Mesenchymal stem cell (in vitro differentiated cells and primary cell): ENCODE measurements at regions not wholly inside any gene's neighbourhood (a gene's known extent, or its start where the extent isn't known, plus 50 kb on each side); places are given as distances from the start of the nearest gene placed in this dataset.

Source experiments
- DNase-seq: peaks from one replicate; pipeline ENCODE4 v3.0.0-alpha.2; 2013
- H2AFZ ChIP-seq: one replicate; pipeline ENCODE4 v1.6.1; 2013; ENCODE audit warnings: low read depth, mild to moderate bottlenecking, control low read depth, inconsistent platforms, low read length, moderate library complexity
- H2AK5ac ChIP-seq: 2 replicates; pipeline ENCODE4 v1.6.1; 2013; ENCODE audit warnings: low read length, moderate library complexity, mild to moderate bottlenecking, inconsistent platforms; ENCODE audit not compliant: severe bottlenecking
- H2BK120ac ChIP-seq: one replicate; pipeline ENCODE4 v1.6.1; 2013; ENCODE audit warnings: low read depth, mild to moderate bottlenecking, inconsistent platforms, low read length, moderate library complexity
- H2BK12ac ChIP-seq, 2 experiments: one replicate each; pipeline ENCODE4 v1.6.1; 2013; ENCODE audit warnings: inconsistent platforms in 2 of 2, low read length in 2 of 2, mild to moderate bottlenecking in 2 of 2, moderate library complexity in 2 of 2, control low read depth in 1 of 2
- H2BK15ac ChIP-seq: one replicate; pipeline ENCODE4 v1.6.1; 2013; ENCODE audit warnings: mild to moderate bottlenecking, low read depth, inconsistent platforms; ENCODE audit not compliant: poor library complexity, severe bottlenecking
- H2BK5ac ChIP-seq: 2 replicates; pipeline ENCODE4 v1.6.1; 2013; ENCODE audit warnings: low read depth, mild to moderate bottlenecking, low read length, control low read depth, inconsistent platforms; ENCODE audit not compliant: poor library complexity, severe bottlenecking
- H3K14ac ChIP-seq, 2 experiments: one replicate each; pipeline ENCODE4 v1.6.1; 2013; ENCODE audit warnings: inconsistent platforms in 2 of 2, low read length in 2 of 2, control low read depth in 1 of 2, mild to moderate bottlenecking in 1 of 2, moderate library complexity in 1 of 2
- H3K18ac ChIP-seq, 2 experiments: one replicate each; pipeline ENCODE4 v1.6.1; 2013; ENCODE audit warnings: inconsistent platforms in 2 of 2, low read length in 2 of 2, control low read depth in 1 of 2, low read depth in 1 of 2, mild to moderate bottlenecking in 1 of 2
- H3K23ac ChIP-seq, 2 experiments: one replicate each; pipeline ENCODE4 v1.6.1; 2013; ENCODE audit warnings: inconsistent platforms in 2 of 2, low read length in 2 of 2, mild to moderate bottlenecking in 2 of 2, moderate library complexity in 2 of 2, control low read depth in 1 of 2
- H3K27ac ChIP-seq: 2 replicates; pipeline ENCODE4 v1.5.1; 2013; ENCODE audit warnings: mild to moderate bottlenecking, moderate library complexity, low read length, control low read depth, inconsistent platforms; ENCODE audit not compliant: poor library complexity, severe bottlenecking
- H3K27me3 ChIP-seq, 2 experiments: 2 replicates each; pipeline versions ENCODE4 v1.6.1 to v1.7.0; 2013; ENCODE audit warnings: low read length in 2 of 2, mild to moderate bottlenecking in 2 of 2, moderate library complexity in 2 of 2, control low read depth in 1 of 2, inconsistent platforms in 1 of 2; ENCODE audit not compliant: control insufficient read depth in 1 of 2, insufficient read depth in 1 of 2
- H3K36me3 ChIP-seq, 2 experiments: 2 replicates each; pipeline versions ENCODE4 v1.6.1 to v1.7.0; 2013; ENCODE audit warnings: low read length in 2 of 2, control low read depth in 1 of 2, inconsistent platforms in 1 of 2, low read depth in 1 of 2, mild to moderate bottlenecking in 1 of 2; ENCODE audit not compliant: insufficient read depth in 2 of 2, control insufficient read depth in 1 of 2
- H3K4ac ChIP-seq, 2 experiments: one replicate each; pipeline ENCODE4 v1.6.1; 2013; ENCODE audit warnings: inconsistent platforms in 2 of 2, low read length in 2 of 2, mild to moderate bottlenecking in 2 of 2, moderate library complexity in 2 of 2, control low read depth in 1 of 2, low read depth in 1 of 2
- H3K4me1 ChIP-seq: 2 replicates; pipeline ENCODE4 v1.6.1; 2013; ENCODE audit warnings: low read depth, low read length, control low read depth; ENCODE audit not compliant: control insufficient read depth, insufficient read depth
- H3K4me2 ChIP-seq: 2 replicates; pipeline ENCODE4 v1.6.1; 2013; ENCODE audit warnings: low read length, mild to moderate bottlenecking, inconsistent platforms; ENCODE audit not compliant: poor library complexity, severe bottlenecking
- H3K4me3 ChIP-seq, 2 experiments: 2 replicates each; pipeline versions ENCODE4 v1.5.1 to v1.7.0; 2013; ENCODE audit warnings: low read length in 2 of 2, mild to moderate bottlenecking in 2 of 2, control low read depth in 1 of 2, low read depth in 1 of 2; ENCODE audit not compliant: insufficient read depth in 1 of 2
- H3K79me1 ChIP-seq: replicated peaks from 2 replicates; pipeline ENCODE4 v1.6.1; 2013; ENCODE audit warnings: mild to moderate bottlenecking, control low read depth, low read length, inconsistent platforms; ENCODE audit not compliant: poor library complexity, severe bottlenecking
- H3K9ac ChIP-seq: 2 replicates; pipeline ENCODE4 v1.7.0; 2013; ENCODE audit warnings: mild to moderate bottlenecking, low read length, moderate library complexity
- H3K9me3 ChIP-seq: 2 replicates; pipeline ENCODE4 v1.7.0; 2013; ENCODE audit warnings: mild to moderate bottlenecking, low read length; ENCODE audit not compliant: control insufficient read depth
- H4K8ac ChIP-seq: one replicate; pipeline ENCODE4 v1.6.1; 2013; ENCODE audit warnings: inconsistent platforms, mild to moderate bottlenecking, low read length, moderate library complexity
- H4K91ac ChIP-seq: one replicate; pipeline ENCODE4 v1.6.1; 2013; ENCODE audit warnings: mild to moderate bottlenecking, low read length, inconsistent platforms
- WGBS: methylation state at CpG from one replicate; pipeline ENCODE4 v1.1.7; 2013; ENCODE audit warnings: mixed read lengths; 5-methylcytosine and 5-hydroxymethylcytosine counted together

DNA sequence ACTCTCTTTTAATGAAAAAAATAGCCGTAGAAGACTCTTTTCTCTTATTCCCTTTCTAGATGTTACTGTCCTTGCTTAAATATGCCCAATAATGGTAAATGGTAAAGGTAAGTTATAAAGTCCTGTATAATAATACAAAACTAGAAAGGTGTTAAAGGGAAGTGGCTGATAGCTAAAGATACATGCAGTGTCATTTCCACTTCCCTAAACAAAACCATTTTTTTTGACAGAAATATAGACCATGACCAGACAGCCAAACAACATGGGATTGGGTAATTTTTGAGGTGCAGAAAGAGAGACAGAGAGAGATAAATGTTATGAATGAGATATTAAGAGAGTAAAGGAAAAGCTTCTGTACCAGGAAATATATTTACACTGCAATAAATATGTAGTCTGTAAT, 731.7 kb upstream of the REG3G start:
- no peak overlapping the region for H2BK5ac ChIP-seq
- no peak overlapping the region for H2BK12ac ChIP-seq
- no peak overlapping the region for H2BK120ac ChIP-seq
- no peak overlapping the region for H3K9ac ChIP-seq
- no peak overlapping the region for H3K14ac ChIP-seq
- no peak overlapping the region for H4K8ac ChIP-seq
- DNase-seq = no peak
- no peaks in the 10 kb centered on the region for H3K79me1 ChIP-seq
- H2AFZ ChIP-seq = no peak overlapping the region
- no peak overlapping the region for H3K4me2 ChIP-seq
- H2BK15ac ChIP-seq = no peak overlapping the region
- H3K27ac ChIP-seq = no peak overlapping the region
- H3K4me3 ChIP-seq = no peak overlapping the region
- WGBS = no CpG with 5 or more reads among the region's 1 CpG
- H3K27me3 ChIP-seq = no peaks in the 10 kb centered on the region
- no peaks in the 10 kb centered on the region for H3K36me3 ChIP-seq
- no peak overlapping the region for H3K18ac ChIP-seq
- no peaks in the 10 kb centered on the region for H3K9me3 ChIP-seq
- H4K91ac ChIP-seq = no peak overlapping the region
- H3K4me1 ChIP-seq = no peaks in the 10 kb centered on the region
- H2AK5ac ChIP-seq = no peak overlapping the region
- no peak overlapping the region for H3K23ac ChIP-seq
- no peak overlapping the region for H3K4ac ChIP-seq

DNA sequence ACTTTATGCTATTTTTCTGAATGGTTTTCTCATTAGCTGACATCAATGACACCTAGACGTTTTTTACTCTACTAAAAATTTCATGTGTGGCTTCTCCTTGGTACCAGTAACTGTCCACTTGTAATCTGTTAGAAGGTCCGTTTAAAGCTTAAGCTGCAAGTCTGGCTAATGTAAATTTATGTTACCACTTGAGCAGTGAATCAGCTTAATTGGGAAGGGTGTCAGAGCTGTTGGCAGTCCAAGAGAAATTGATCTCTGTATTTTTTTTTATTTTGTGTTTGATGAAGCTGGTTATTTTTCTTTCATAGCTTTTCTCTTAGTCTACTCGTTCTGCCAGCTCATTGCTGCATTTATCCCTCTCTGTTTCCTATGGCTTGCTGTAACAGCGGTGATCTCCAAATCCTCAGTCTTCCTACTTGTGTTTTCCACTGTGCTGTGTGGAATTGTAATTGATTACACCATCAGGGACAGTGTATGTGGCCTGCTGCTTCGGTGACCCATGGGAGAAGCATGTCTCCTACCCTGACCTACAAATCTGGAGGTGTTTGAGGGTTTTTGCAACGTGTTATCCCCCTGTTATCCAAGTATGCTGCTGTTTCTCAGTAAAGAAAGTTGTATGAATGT, 724.2 kb upstream of the REG3G start:
- Histone ChIP-seq H3K23ac (no peak overlapping the region), H3K4me2 (no peak overlapping the region), H3K4me3 (no peak overlapping the region), H3K9ac (no peak overlapping the region), H3K14ac (no peak overlapping the region), H3K9me3 (no peaks in the 10 kb centered on the region), H3K79me1 (no peaks in the 10 kb centered on the region), H3K27me3 (no peaks in the 10 kb centered on the region), H4K91ac (no peak overlapping the region), H2BK120ac (no peak overlapping the region), H3K4me1 (no peaks in the 10 kb centered on the region), H4K8ac (no peak overlapping the region), H2BK12ac (no peak overlapping the region), H2BK5ac (no peak overlapping the region), H3K18ac (no peak overlapping the region), H3K36me3 (no peaks in the 10 kb centered on the region), H2AK5ac (no peak overlapping the region), H2AFZ (no peak overlapping the region), H3K27ac (no peak overlapping the region), H2BK15ac (no peak overlapping the region), H3K4ac (no peak overlapping the region)
- WGBS = 56% methylated on average over 2 of the region's 6 CpGs
- no peak for DNase-seq

DNA sequence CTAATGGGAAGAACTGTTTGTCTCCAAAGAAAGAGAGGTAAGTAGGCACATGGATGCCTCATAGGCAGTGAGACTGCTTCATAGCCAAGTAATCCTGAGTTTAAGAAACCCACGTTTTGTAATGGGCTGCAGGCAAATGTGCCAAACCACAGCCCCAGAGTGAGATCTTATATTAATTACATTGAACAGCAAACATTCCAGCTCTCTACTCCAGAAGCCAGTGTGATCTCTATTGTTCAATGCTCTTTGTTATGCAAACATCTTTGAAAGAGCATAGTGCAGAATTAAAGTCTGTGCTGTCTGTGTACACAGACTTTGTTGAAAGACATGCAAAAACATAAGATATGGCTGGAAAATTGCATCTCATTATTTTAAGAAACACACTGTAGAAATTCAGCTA, 720.8 kb upstream of the REG3G start:
- no peak for DNase-seq
- H3K14ac ChIP-seq = no peak overlapping the region
- H3K4me1 ChIP-seq = no peaks in the 10 kb centered on the region
- H2BK5ac ChIP-seq = no peak overlapping the region
- H4K91ac ChIP-seq = no peak overlapping the region
- H3K27ac ChIP-seq = no peak overlapping the region
- no peaks in the 10 kb centered on the region for H3K36me3 ChIP-seq
- no peak overlapping the region for H3K4ac ChIP-seq
- H2BK12ac ChIP-seq = no peak overlapping the region
- H4K8ac ChIP-seq = no peak overlapping the region
- H2AFZ ChIP-seq = no peak overlapping the region
- H3K4me3 ChIP-seq = no peak overlapping the region
- no peak overlapping the region for H2BK15ac ChIP-seq
- no peak overlapping the region for H2BK120ac ChIP-seq
- WGBS = 92% methylated on average over 1 of the region's 1 CpG
- no peak overlapping the region for H2AK5ac ChIP-seq
- H3K27me3 ChIP-seq = no peaks in the 10 kb centered on the region
- H3K79me1 ChIP-seq = no peaks in the 10 kb centered on the region
- H3K9me3 ChIP-seq = no peaks in the 10 kb centered on the region
- H3K9ac ChIP-seq = no peak overlapping the region
- H3K18ac ChIP-seq = no peak overlapping the region
- no peak overlapping the region for H3K4me2 ChIP-seq
- no peak overlapping the region for H3K23ac ChIP-seq

DNA sequence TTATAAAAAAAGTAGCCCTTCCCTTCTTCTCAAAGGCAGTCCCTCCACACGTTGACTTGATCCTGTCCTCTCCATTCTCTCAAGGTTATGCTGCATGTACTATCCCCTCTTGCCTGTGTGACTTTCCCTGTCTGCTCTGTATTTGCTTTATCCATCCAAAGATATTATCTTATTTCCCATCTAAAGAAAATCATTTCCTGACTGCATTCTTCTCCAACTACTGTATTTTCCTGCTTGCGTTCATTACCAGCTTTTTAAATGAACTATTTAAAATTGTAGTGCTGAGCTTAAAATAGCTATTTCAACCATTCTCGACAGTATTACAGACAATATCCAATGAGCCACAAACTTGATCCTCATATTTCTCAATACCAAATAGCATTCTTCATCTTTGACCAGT, 716.0 kb upstream of the REG3G start:
- no peaks in the 10 kb centered on the region for H3K36me3 ChIP-seq
- no peak overlapping the region for H3K27ac ChIP-seq
- H3K4me1 ChIP-seq = no peaks in the 10 kb centered on the region
- no peaks in the 10 kb centered on the region for H3K9me3 ChIP-seq
- no peak for DNase-seq
- no peak overlapping the region for H3K9ac ChIP-seq
- no peak overlapping the region for H3K4me3 ChIP-seq
- no peak overlapping the region for H2BK120ac ChIP-seq
- no peak overlapping the region for H4K8ac ChIP-seq
- H3K23ac ChIP-seq = no peak overlapping the region
- H3K27me3 ChIP-seq = no peaks in the 10 kb centered on the region
- H2BK15ac ChIP-seq = no peak overlapping the region
- no peak overlapping the region for H2AK5ac ChIP-seq
- no peak overlapping the region for H2BK5ac ChIP-seq
- H3K14ac ChIP-seq = no peak overlapping the region
- WGBS = 66% methylated on average over 2 of the region's 3 CpGs
- no peak overlapping the region for H3K4me2 ChIP-seq
- no peak overlapping the region for H2AFZ ChIP-seq
- no peak overlapping the region for H3K18ac ChIP-seq
- no peak overlapping the region for H4K91ac ChIP-seq
- no peaks in the 10 kb centered on the region for H3K79me1 ChIP-seq
- H3K4ac ChIP-seq = no peak overlapping the region
- H2BK12ac ChIP-seq = no peak overlapping the region
